HG03571 (cell line): ENCODE measurements at regions not wholly inside any gene's neighbourhood (a gene's known extent, or its start where the extent isn't known, plus 50 kb on each side); places are given as distances from the start of the nearest gene placed in this dataset.

Experiments used
- ATAC-seq: cut with Tn5 transposase; IDR thresholded peaks from one replicate; pipeline ENCODE4 v1.9.1; 2021; ENCODE audit not compliant: unreplicated experiment

DNA sequence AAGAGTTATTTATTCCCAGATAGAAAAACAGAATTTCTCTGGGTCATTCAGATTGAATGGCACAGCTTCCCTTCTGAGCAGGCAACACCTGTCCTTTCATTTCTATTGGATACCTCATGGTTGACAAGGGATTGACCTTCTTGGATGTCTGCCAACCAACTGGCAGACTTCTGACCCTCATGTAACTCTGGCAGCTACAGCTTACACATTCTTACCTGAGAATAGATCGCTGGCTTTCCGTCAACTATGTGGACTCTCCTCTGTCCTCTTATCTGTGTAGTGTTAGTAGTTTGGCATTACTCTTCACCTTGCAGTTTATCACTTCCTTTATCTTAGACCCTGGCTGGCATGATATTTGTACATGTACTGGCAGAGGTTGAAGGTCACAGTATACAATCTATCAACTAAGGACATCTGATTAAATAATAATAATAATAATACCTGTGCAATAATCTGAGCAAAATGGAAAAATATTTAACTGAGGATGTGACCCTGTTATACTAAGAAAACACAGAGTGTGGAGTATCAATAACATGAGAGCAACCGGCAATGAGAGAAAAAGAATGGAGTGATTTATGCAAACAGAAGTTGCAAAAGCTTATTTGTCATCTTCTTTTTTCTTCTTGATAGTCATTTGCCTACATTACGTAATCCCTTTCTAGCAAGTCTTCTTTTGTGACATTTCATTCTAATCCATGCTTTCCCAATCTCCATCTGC is 1118.2 kb downstream of the ARAP2 start:
- ATAC-seq: no peak

GRCh38 chr4:35138449-35138848 is 1105.9 kb downstream of the ARAP2 start:
- ATAC-seq: no peak

GRCh38 chr4:35147761-35148160 is 1096.6 kb downstream of the ARAP2 start:
- ATAC-seq: no peak

- no peak for ATAC-seq
These were observed 1092.3 kb downstream of the ARAP2 start for GRCh38 chr4:35151816-35152572.

- no peak for ATAC-seq
These were observed 1081.1 kb downstream of the ARAP2 start for GRCh38 chr4:35163168-35163567.

GRCh38 chr4:35164063-35164462 is 1080.3 kb downstream of the ARAP2 start:
- ATAC-seq: no peak

DNA sequence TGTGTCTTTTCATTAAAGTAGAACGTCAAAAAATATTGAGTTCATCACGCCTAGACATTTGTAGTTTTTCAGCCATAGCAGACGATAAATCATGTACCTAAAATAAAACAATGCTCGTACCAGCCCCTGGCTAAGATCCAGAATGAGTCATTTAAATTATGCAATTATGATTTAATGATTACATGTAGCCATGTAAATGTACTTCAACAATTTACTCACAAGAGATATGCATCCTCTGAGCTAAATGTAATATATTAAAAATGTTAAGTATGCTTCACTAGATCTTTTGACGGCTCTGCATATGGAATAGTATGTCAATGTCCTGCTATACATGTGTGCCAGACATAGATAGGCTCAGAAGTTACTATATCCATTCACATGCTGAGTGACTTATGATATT is 1077.8 kb downstream of the ARAP2 start:
- ATAC-seq: no peak

DNA sequence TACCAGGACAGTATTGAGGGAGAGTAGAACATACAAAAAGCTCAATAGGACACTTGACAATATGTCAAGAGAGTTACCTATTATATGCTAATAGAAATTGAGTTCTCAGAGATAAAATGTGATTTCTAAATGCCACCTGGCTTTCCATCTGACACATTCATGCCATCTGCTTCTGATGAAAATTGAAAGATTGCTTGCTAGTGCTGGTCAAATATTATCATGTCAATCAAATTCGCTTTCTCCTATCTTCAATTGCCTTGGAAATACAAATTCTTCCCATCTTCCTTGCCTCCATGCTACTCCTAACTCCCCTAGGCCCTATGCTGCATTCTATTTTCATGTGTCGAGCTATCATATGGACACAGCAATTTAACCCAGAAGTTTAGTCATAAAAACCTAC is 1076.9 kb downstream of the ARAP2 start:
- ATAC-seq: no peak

DNA sequence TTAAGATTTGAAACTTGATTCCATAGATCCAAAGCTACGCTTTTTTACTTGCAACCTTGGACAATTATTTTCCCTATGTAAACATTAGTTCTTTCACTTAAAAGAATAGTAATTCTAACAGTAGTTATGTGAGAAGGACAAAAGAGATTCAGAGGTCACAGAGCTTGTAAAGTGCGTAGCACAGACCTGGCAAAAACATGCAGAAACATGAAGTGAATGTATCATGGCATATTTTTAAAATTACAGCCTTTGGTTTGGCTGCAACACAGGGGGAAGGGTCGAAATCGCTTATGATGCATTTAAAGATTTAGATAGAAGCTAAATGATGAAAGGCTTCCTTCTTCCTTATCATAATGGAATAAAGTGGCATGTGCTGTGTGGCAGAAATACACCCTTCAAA is 1068.8 kb downstream of the ARAP2 start:
- ATAC-seq: no peak

GRCh38 chr4:35175894-35176293 is 1068.4 kb downstream of the ARAP2 start:
- ATAC-seq: no peak

DNA sequence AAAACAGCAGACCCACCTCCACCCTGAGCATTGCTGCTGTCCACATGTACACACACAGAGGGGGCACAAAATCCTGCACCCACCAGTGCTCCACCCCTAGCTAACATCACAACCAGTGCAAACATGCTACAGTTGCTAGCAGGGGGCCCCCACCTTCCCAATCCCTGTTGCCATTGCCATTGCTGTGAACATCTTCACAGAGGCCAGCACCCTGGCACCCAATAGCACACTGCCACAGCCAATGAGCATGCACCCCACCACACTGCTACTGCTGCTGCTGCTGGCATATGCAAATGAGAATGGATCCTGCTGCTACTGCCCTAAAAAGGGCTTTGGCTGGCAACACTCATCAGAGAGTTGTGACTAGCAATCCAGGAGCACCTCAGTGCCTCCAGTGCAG is 1061.9 kb downstream of the ARAP2 start:
- no peak for ATAC-seq

DNA sequence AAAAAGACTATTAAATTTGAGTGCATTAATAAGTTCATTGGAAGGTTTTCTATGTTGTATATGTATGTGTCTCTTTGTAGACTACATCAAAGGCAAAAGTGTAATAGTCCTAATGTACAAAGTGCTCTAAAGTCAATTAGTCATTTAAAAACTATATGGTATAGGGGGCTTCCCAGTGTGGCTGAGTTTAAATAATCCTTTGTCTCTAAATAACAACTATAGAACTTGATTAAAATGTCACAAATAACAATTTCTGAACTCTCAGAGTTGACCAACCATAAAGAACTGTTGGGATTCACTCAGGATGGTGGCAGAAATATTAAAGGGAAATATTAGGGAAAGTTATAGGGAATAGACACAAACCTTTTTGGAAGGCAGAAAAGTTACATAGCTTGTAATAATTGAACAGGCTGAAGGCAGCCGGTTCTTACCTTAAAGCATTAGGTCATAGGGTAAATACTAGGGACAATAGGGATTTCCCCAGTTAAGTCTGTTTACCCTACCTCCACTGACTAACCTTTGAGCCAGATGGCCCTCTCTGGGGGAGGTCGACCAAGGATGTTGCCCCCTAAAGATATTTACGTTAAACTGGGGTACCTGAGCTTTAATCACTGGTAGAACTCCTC is 1054.2 kb downstream of the ARAP2 start:
- ATAC-seq: no peak

DNA sequence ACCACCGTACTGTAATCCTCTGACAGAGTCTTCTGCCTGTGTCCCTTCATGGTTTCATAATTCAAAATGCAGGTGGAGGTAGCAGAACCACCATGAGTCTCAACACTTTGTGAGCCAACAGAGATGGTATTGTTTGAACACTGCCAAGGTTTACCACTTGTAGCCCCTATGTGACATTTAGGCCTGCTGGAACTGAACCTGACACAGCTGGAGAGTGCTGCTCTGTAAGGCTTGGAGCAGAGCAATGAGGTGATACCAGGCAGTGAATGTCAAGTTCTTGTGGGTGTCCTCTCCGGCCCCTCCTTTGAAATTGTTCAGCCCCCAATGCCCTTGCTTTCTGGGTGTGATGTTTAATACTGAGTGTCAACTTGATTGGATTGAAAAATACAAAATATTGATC is 1042.9 kb downstream of the ARAP2 start:
- no peak for ATAC-seq

GRCh38 chr4:35216636-35217035 is 1027.7 kb downstream of the ARAP2 start:
- ATAC-seq: no peak

DNA sequence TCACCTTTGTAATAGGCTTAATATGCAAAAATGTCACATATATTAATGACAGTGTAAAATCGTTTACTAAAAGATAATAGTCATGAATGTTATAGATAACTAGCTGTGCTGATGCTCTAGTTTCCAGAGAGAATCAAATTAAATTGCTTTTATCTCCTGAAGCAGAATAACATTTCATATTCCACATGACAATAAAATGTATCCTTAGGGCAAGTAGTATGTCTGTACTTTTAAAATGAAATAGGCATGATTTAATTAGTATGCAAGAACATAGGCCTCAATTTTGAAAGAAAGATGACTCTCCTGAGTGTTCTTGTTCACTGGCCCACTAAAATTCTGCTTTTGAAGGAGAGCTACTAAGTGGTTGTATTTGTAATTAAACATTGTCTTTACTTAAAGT is 1027.0 kb downstream of the ARAP2 start:
- no peak for ATAC-seq

DNA sequence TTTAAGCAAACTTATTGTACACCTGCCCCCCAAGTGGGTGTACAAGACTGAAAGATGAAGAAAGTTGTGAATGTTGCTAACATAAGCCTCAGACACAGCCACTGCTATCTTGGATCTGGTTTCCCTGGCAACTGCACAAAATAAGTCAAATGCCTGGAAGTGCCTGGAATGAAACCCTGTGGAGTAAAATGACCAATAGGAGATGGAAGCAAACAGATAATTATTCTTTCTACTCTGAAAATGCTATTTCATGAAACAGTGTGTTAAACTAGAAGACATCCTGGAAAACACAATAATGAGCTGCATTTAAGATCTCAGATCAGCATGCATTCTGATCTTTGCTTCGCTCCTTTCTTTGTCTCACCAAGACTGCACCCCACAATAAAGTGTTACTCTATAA is 1016.0 kb downstream of the ARAP2 start:
- ATAC-seq: no peak

- no peak for ATAC-seq
These were observed 1015.3 kb downstream of the ARAP2 start for GRCh38 chr4:35229021-35229420.

GRCh38 chr4:35237924-35238323 is 1006.4 kb downstream of the ARAP2 start:
- ATAC-seq: no peak

DNA sequence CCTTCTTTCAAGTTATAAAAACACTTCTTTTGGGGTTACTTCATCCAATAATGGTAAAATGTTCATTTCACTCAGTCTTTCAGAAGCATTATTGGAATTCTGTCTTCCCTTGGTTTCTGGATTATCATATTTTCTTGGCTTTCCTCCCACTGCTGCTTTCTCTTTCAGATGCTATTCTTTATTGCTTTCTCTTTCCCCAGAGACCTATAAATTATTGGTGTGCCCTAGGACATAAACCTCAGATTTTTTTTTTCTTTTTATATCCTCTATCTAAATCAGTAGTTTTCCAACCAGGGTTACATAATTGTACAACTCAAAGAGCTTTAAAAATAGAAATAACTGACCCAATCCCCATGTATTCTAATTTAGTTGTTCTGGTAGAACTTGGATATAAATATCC is 1005.5 kb downstream of the ARAP2 start:
- ATAC-seq: no peak

DNA sequence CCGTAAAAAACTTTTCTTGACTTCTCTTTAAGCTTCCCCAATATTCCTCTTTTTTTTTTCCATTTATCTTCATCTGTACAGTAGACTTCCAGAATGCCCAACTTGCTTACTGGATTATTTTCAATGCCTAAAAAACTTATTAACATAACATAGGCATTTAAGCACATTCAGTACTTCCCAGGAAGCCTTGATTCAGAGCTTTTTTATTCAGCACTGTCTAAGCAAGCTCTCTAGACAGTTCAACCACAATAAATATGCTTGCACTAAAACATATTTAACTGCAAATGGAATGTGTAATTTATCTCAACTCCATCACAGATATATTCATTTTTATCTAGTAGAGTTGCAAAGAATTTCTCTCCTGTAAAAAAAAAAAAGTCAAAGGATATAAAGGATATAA is 997.8 kb downstream of the ARAP2 start:
- no peak for ATAC-seq

GRCh38 chr4:35247047-35247446 is 997.3 kb downstream of the ARAP2 start:
- no peak for ATAC-seq

DNA sequence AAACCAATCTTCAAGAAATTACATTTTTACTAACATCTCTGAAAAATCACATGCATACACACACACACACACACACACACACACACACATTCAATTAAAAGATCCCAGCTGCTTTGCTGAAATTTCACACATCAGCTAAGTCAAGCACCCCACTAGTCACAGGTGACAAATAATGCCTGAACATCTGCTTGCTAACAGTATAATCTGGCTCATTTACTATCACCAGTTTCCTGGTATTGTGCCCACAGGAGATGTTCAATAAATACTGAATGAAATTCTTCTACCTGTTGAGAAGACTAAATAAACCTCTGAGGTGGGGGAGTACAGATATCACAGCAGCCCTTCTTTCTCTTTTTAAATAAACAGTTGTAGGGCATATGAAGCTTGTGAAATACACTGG is 994.0 kb downstream of the ARAP2 start:
- ATAC-seq: no peak
